Breast epithelium (tissue), 3 donors: ENCODE measurements at regions not wholly inside any gene's neighbourhood (a gene's known extent, or its start where the extent isn't known, plus 50 kb on each side); places are given as distances from the start of the nearest gene placed in this dataset.

Source experiments
- CTCF ChIP-seq, 3 donors: fragments of 450-650 bp; IDR thresholded peaks; one replicate each; pipeline ENCODE4 v1.5.1; 2016 to 2017; ENCODE audit warnings: antibody characterized with exemption in 3 of 3, mild to moderate bottlenecking in 3 of 3, moderate library complexity in 3 of 3
- POLR2A ChIP-seq: fragments of 450-650 bp; IDR thresholded peaks from one replicate; pipeline ENCODE4 v1.6.1; 2016; ENCODE audit warnings: antibody characterized with exemption, mild to moderate bottlenecking, moderate library complexity
- POLR2AphosphoS5 ChIP-seq, 3 donors: sonication (generic); formaldehyde crosslinking; IDR thresholded peaks; one replicate each; pipeline ENCODE4 v1.6.1; 2017; ENCODE audit warnings: antibody characterized with exemption in 3 of 3

- TF ChIP-seq CTCF (IDR thresholded peaks at IDR 0.05) = no peak
- TF ChIP-seq POLR2A = no peak
- TF ChIP-seq POLR2AphosphoS5 (IDR thresholded peaks at IDR 0.05) = no peak
Measured at GRCh38 chr7:68074242-68074641, 1077.6 kb downstream of the TYW1 start.
